A549 (cell line): ENCODE measurements at regions not wholly inside any gene's neighbourhood (a gene's known extent, or its start where the extent isn't known, plus 50 kb on each side); places are given as distances from the start of the nearest gene placed in this dataset.

ENCODE experiments used
- ATAC-seq, 2 experiments: fragments of 200-7000 bp in 1 of 2; fragments of >200 bp in 1 of 2; cut with Nextera tagmentation in 1 of 2; cut with Tn5 transposase in 1 of 2; 3 replicates each; pipeline versions ENCODE4 v1.8.0 to v1.9.1; 2018 to 2020; ENCODE audit warnings: mild to moderate bottlenecking in 1 of 2, moderate library complexity in 1 of 2
- CTCF ChIA-PET: fragments of 300-600 bp; sonication (Branson Sonifier 250); formaldehyde crosslinking; extraction: SDS; loops from one replicate; lab custom pipeline; 2021; ENCODE audit warnings: antibody characterized with exemption, inconsistent platforms; lab: Yijun Ruan, JAX
- POLR2A ChIA-PET: fragments of 350-600 bp; formaldehyde crosslinking; extraction: SDS; loops from one replicate; lab custom pipeline; 2021; ENCODE audit warnings: antibody characterized with exemption, inconsistent platforms; lab: Yijun Ruan, JAX
- DNase-seq, 2 experiments: peaks; one replicate each; pipeline versions ENCODE4 v3.0.0 to v3.0.0-alpha.2; 2011 to 2016; ENCODE audit warnings: low read depth in 1 of 2, low spot score in 1 of 2
- FAIRE-seq: peaks from 2 replicates; lab custom pipeline; 2011; peaks lifted over from hg19 to GRCh38; lab: Jason Lieb, UNC
- H3K27ac ChIP-seq, 2 experiments: fragments of >200 bp; sonication (Bioruptor Twin); formaldehyde crosslinking; 3 replicates each; pipeline ENCODE4 v1.5.1; 2016 to 2017
- H3K4me1 ChIP-seq: fragments of >200 bp; sonication (Bioruptor Twin); formaldehyde crosslinking; 3 replicates; pipeline ENCODE4 v1.6.1; 2016
- H3K4me2 ChIP-seq: fragments of >200 bp; sonication (Bioruptor Twin); formaldehyde crosslinking; 3 replicates; pipeline ENCODE4 v1.6.1; 2016
- H3K4me3 ChIP-seq: fragments of >200 bp; sonication (Bioruptor Twin); formaldehyde crosslinking; 3 replicates; pipeline ENCODE4 v1.5.1; 2016
- H3K9me3 ChIP-seq: fragments of >200 bp; sonication (Bioruptor Twin); formaldehyde crosslinking; 3 replicates; pipeline ENCODE4 v1.6.1; 2016
- CBX2 ChIP-seq: fragments of 200-600 bp; sonication (generic); IDR thresholded peaks from 2 replicates; pipeline ENCODE4 v1.6.1; 2016; ENCODE audit warnings: low read depth, mild to moderate bottlenecking, borderline replicate concordance
- CBX8 ChIP-seq: fragments of 200-600 bp; sonication (generic); IDR thresholded peaks from 2 replicates; pipeline ENCODE4 v1.6.1; 2016
- CHD2 ChIP-seq: fragments of 150-350 bp; IDR thresholded peaks from 2 replicates; pipeline ENCODE4 v1.6.1; 2014; ENCODE audit warnings: low read length; ENCODE audit not compliant: partially characterized antibody
- CHD4 ChIP-seq: fragments of 200-600 bp; sonication (generic); IDR thresholded peaks from 2 replicates; pipeline ENCODE4 v1.6.1; 2016; ENCODE audit warnings: antibody characterized with exemption, mild to moderate bottlenecking, borderline replicate concordance
- EHMT2 ChIP-seq: fragments of 200-600 bp; sonication (generic); IDR thresholded peaks from 2 replicates; pipeline ENCODE4 v1.6.1; 2016; ENCODE audit warnings: antibody characterized with exemption, low read depth, mild to moderate bottlenecking, moderate library complexity
- ESRRA ChIP-seq: fragments of 150-350 bp; IDR thresholded peaks from 2 replicates; pipeline ENCODE4 v1.6.1; 2014; ENCODE audit warnings: mild to moderate bottlenecking, low read length, borderline replicate concordance
- FOSB ChIP-seq: fragments of 250-450 bp; sonication (Bioruptor Pico); IDR thresholded peaks from 2 replicates; pipeline ENCODE4 v1.5.0; 2020; ENCODE audit warnings: mild to moderate bottlenecking, moderate library complexity
- HDAC2 ChIP-seq: fragments of 200-600 bp; sonication (generic); IDR thresholded peaks from 2 replicates; pipeline ENCODE4 v1.6.1; 2016
- HES2 ChIP-seq: fragments of >200 bp; sonication (Bioruptor Twin); formaldehyde crosslinking; IDR thresholded peaks from 2 replicates; pipeline ENCODE4 v1.6.1; 2016
- HOXA7 ChIP-seq: fragments of 250-450 bp; sonication (Bioruptor Pico); IDR thresholded peaks from 2 replicates; pipeline ENCODE4 v1.5.0; 2020; ENCODE audit warnings: mild to moderate bottlenecking, moderate library complexity
- HOXB5 ChIP-seq: fragments of 250-450 bp; sonication (Bioruptor Pico); IDR thresholded peaks from 2 replicates; pipeline ENCODE4 v1.5.0; 2020; ENCODE audit warnings: mild to moderate bottlenecking, moderate library complexity
- JUN ChIP-seq, 2 experiments: fragments of >200 bp; sonication (Bioruptor Twin); formaldehyde crosslinking; IDR thresholded peaks; 2 replicates in 1 of 2; 3 replicates in 1 of 2; pipeline ENCODE4 v1.6.1; 2016 to 2017
- KDM5A ChIP-seq: fragments of 200-600 bp; sonication (generic); IDR thresholded peaks from 2 replicates; pipeline ENCODE4 v1.6.1; 2016; ENCODE audit warnings: antibody characterized with exemption, mild to moderate bottlenecking
- NPAS2 ChIP-seq: fragments of 250-450 bp; sonication (Bioruptor Pico); IDR thresholded peaks from 2 replicates; pipeline ENCODE4 v1.8.0; 2022; ENCODE audit warnings: mild to moderate bottlenecking, moderate library complexity, borderline replicate concordance
- POLR2A ChIP-seq: IDR thresholded peaks from 2 replicates; pipeline ENCODE4 v1.6.1; 2012; ENCODE audit warnings: mild to moderate bottlenecking, low read length
- RAD21 ChIP-seq, 2 experiments: fragments of >200 bp in 1 of 2; sonication (Bioruptor Twin) in 1 of 2; formaldehyde crosslinking in 1 of 2; IDR thresholded peaks in 1 of 2; conservative IDR thresholded peaks in 1 of 2; 2 replicates in 1 of 2; 3 replicates in 1 of 2; pipeline ENCODE4 v1.6.1; 2012 to 2018; ENCODE audit warnings: inconsistent platforms in 1 of 2
- RARB ChIP-seq: fragments of 250-450 bp; sonication (Bioruptor Pico); IDR thresholded peaks from 2 replicates; pipeline ENCODE4 v1.8.0; 2021; ENCODE audit warnings: mild to moderate bottlenecking, moderate library complexity
- RCOR1 ChIP-seq: fragments of 150-350 bp; IDR thresholded peaks from 2 replicates; pipeline ENCODE4 v1.6.1; 2014; ENCODE audit warnings: antibody characterized with exemption, low read length, low read depth
- RFX5 ChIP-seq: fragments of 450-650 bp; IDR thresholded peaks from 2 replicates; pipeline ENCODE4 v1.7.1; 2014; ENCODE audit warnings: antibody characterized with exemption, mild to moderate bottlenecking, moderate library complexity
- SREBF2 ChIP-seq: fragments of 450-650 bp; IDR thresholded peaks from 2 replicates; pipeline ENCODE4 v1.6.1; 2014; ENCODE audit warnings: mild to moderate bottlenecking, moderate library complexity
- ZC3H11A ChIP-seq: fragments of 450-650 bp; IDR thresholded peaks from 2 replicates; pipeline ENCODE4 v1.6.1; 2014; ENCODE audit warnings: antibody characterized with exemption, mild to moderate bottlenecking
- ZFP36 ChIP-seq: fragments of 450-650 bp; IDR thresholded peaks from 2 replicates; pipeline ENCODE4 v1.6.1; 2014; ENCODE audit warnings: borderline replicate concordance; ENCODE audit not compliant: partially characterized antibody
- ZSCAN20 ChIP-seq: fragments of 250-450 bp; sonication (Bioruptor Pico); IDR thresholded peaks from 2 replicates; pipeline ENCODE4 v1.8.0; 2022; ENCODE audit warnings: mild to moderate bottlenecking, moderate library complexity
- WGBS: methylation state at CpG from one replicate; pipeline ENCODE4 v1.1.6; 2017; ENCODE audit errors: missing lambda C conversion rate; 5-methylcytosine and 5-hydroxymethylcytosine counted together
- TF ChIP-seq, protein P1 (sequence below): fragments of 450-650 bp; IDR thresholded peaks from 2 replicates; pipeline ENCODE4 v1.6.1; 2014; ENCODE audit warnings: antibody characterized with exemption
- TF ChIP-seq, protein P2 (sequence below): fragments of 250-450 bp; sonication (Bioruptor Pico); IDR thresholded peaks from 2 replicates; pipeline ENCODE4 v1.5.0; 2021; ENCODE audit warnings: mild to moderate bottlenecking, moderate library complexity, borderline replicate concordance

- no peak overlapping the region for H3K4me2 ChIP-seq
- CTCF ChIA-PET: no interaction called here
- no peak for ATAC-seq
- no peak for FAIRE-seq
- H3K9me3 ChIP-seq: no peaks in the 10 kb centered on the region
- POLR2A ChIA-PET: no interaction called here
- no peak for DNase-seq
- H3K4me3 ChIP-seq: no peak overlapping the region
- WGBS: 93% methylated on average over 2 of the region's 2 CpGs
- TF ChIP-seq CBX2 (no peak), RFX5 (no peak), EHMT2 (no peak), RARB (CRISPR knock-in tag) (no peak), ESRRA (no peak), RAD21 (conservative IDR thresholded peaks at IDR 0.05 in 1 of 2, IDR thresholded peaks at IDR 0.05 in 1 of 2) (no peak), FOSB (no peak)
- no peaks in the 10 kb centered on the region for H3K4me1 ChIP-seq
- H3K27ac ChIP-seq: no peak overlapping the region
Measured at GRCh38 chr11:29210426-29210825, 806.4 kb downstream of the KCNA4 start.

DNA sequence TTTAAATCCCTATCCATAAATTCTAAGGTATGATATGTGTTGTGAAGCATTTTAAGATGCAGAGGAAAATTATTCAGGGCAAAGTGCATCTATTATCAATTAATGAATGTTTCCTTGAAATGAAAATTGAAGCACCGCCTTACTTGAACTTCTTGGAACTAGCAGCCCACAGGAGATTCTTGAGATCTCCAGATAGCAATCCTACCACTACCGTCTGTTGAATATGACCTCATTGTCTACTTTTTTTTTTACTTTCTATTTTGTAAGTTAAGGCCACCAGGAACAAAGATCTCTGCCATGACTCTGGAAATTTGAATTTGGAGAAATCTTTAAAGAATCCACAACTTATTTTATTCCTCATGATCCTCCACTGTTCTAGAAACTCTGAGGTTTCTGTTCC lies 808.7 kb downstream of the KCNA4 start:
- ChIA-PET CTCF (no interaction called here), POLR2A (no interaction called here)
- WGBS: 80% methylated on average over 2 of the region's 2 CpGs
- H3K9me3 ChIP-seq: no peaks in the 10 kb centered on the region
- no peak for ATAC-seq
- TF ChIP-seq, protein P1, sequence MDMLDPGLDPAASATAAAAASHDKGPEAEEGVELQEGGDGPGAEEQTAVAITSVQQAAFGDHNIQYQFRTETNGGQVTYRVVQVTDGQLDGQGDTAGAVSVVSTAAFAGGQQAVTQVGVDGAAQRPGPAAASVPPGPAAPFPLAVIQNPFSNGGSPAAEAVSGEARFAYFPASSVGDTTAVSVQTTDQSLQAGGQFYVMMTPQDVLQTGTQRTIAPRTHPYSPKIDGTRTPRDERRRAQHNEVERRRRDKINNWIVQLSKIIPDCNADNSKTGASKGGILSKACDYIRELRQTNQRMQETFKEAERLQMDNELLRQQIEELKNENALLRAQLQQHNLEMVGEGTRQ: no peak
- TF ChIP-seq POLR2A (no peak), JUN (IDR thresholded peaks at IDR 0.05) (no peak), RARB (CRISPR knock-in tag) (no peak), ZFP36 (no peak), KDM5A (no peak), ZSCAN20 (no peak), CHD4 (no peak), CBX8 (no peak), CHD2 (no peak), HDAC2 (no peak), HOXB5 (no peak), HES2 (no peak), HOXA7 (CRISPR knock-in tag) (no peak), ZC3H11A (no peak), SREBF2 (no peak), RCOR1 (no peak), NPAS2 (no peak), EHMT2 (no peak)
- TF ChIP-seq, protein P2, sequence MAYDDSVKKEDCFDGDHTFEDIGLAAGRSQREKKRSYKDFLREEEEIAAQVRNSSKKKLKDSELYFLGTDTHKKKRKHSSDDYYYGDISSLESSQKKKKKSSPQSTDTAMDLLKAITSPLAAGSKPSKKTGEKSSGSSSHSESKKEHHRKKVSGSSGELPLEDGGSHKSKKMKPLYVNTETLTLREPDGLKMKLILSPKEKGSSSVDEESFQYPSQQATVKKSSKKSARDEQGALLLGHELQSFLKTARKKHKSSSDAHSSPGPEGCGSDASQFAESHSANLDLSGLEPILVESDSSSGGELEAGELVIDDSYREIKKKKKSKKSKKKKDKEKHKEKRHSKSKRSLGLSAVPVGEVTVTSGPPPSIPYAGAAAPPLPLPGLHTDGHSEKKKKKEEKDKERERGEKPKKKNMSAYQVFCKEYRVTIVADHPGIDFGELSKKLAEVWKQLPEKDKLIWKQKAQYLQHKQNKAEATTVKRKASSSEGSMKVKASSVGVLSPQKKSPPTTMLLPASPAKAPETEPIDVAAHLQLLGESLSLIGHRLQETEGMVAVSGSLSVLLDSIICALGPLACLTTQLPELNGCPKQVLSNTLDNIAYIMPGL (CRISPR knock-in tag): no peak
- no peak for DNase-seq
- no peak overlapping the region for H3K4me3 ChIP-seq
- no peak overlapping the region for H3K27ac ChIP-seq
- no peak for FAIRE-seq
- no peak overlapping the region for H3K4me2 ChIP-seq
- H3K4me1 ChIP-seq: no peaks in the 10 kb centered on the region
